GM08714 (cell line): ENCODE measurements at regions not wholly inside any gene's neighbourhood (a gene's known extent, or its start where the extent isn't known, plus 50 kb on each side); places are given as distances from the start of the nearest gene placed in this dataset.
"Not testable (repeated sequence)": the region's sequence is repeated elsewhere in the genome, so short reads cannot be mapped to it uniquely, and the experiment has no call there.

Source experiments
- H3K4me3 ChIP-seq: fragments of 200-500 bp; sonication (Bioruptor generic); 2 replicates; pipeline ENCODE4 v1.5.1; 2014; ENCODE audit warnings: mild to moderate bottlenecking, low read length, inconsistent platforms
- ZNF274 ChIP-seq: IDR thresholded peaks from 2 replicates; pipeline ENCODE4 v1.6.1; 2012; ENCODE audit warnings: mild to moderate bottlenecking, low read depth, low read length

DNA sequence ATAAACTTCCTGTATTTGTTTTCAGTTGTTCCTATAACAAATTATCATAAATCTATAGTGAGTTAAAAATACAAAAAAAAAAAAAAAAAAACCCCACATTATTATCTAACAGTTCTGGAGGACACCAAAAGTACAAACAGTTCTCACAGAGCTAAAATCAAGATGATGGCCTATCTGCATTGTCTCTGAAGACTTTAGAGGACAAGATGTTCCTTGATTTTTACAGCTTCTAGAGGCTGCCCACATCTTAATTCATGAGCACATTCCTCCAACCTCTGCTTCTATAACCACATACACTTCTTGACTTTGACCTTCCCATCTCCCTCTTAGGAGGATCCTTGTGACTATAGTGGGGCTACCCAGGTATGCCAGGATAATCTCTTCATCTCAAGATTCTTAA lies 806.1 kb downstream of the LTN1 start:
- TF ChIP-seq ZNF274 = no peak

DNA sequence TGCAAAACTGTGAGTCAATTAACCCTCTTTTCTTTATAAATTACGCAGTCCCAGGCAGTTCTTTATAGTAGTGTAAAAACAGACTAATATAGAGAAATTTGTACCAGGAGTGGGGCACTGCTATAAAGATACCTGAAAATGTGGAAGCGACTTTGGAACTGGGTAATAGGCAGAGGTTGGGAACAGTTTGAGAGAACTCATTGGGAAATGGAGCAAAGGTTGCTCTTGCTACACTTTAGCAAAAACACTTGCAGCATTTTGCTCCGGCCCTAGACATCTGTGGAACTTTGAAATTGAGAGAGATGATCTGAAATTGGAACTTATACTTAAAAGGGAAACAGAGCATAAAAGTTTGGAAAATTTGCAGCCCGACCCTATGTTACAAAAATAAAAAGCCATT lies 810.9 kb downstream of the LTN1 start:
- TF ChIP-seq ZNF274 = no peak
- H3K4me3 ChIP-seq = no peak overlapping the region

More for the DNA sequence above, 806.1 kb downstream of the LTN1 start:
- H3K4me3 ChIP-seq = no peak overlapping the region

DNA sequence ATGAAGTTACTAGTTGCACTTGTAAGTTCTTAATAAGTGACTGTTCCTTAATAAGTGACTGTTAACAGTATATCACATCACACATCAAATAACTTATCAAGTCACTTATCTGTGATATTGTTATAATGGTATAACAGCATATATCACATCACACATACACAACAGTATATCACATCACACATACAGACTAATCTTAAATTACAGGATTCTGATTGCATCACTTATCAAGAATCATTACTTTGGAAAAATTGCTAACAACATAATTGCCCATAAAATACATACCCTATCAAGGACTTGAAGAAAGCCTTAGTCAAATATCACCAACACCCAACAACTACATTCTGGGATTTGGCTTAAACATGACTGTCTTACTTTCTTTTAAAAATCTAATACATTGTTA lies 813.5 kb downstream of the LTN1 start:
- H3K4me3 ChIP-seq = no peak overlapping the region
- no peak for TF ChIP-seq ZNF274

DNA sequence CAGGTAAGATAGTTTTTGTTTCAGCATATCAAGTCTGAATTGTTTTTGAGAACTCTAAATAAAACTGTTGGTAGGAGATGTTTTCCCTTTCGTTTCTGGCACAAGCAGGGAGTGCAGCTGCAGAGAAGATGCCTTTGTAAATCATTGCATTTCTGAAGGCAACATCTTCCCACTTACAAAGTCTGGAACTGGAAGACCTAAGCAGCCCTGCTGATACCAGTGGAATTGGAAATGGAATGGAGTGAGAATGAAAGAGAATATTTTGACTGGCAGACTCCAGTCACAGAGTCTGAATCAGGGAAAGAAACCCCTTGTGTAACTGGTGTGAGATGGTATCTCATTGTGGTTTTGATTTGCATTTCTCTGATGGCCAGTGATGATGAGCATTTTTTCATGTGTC lies 815.6 kb downstream of the LTN1 start:
- no peak overlapping the region for H3K4me3 ChIP-seq
- no peak for TF ChIP-seq ZNF274

DNA sequence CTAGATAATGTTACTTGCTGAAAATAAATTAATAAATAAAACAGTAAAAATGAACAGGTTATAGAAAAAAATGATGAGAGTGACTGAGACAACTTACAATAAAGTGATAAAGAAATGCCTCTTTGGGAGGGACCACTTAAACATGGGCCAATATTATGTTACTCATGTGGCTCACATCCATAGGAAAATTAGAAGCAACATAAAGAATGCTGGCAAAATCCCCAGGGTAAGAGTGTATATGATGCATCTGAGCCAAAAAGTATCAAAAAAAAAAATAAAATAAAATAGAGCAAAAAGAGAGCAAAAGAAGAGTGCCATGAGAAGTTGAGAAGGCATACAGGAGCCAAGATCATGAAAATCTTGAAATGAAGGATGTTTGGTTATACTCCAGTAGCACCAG lies 818.0 kb downstream of the LTN1 start:
- TF ChIP-seq ZNF274 = no peak
- H3K4me3 ChIP-seq = no peak overlapping the region

DNA sequence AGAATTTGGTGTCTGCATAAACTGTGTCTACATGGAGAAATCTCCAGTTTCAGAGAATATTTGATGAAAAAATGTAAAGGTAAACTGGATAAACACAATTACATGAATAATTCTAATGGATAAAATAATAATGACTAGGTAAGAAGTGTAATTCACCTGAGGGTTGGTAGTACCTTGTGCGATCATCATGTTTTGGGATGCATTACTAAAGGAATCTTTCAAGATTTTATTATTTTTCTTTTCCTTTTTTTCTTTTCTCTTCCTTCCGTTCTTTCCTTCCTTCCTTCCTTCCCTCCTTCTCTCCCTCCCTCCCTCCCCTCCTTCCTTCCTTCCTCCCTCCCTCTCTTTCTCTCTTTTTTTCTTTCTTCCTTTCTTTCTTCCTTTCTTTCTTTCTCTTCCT lies 818.7 kb downstream of the LTN1 start:
- H3K4me3 ChIP-seq = no peak overlapping the region
- TF ChIP-seq ZNF274 = no peak

DNA sequence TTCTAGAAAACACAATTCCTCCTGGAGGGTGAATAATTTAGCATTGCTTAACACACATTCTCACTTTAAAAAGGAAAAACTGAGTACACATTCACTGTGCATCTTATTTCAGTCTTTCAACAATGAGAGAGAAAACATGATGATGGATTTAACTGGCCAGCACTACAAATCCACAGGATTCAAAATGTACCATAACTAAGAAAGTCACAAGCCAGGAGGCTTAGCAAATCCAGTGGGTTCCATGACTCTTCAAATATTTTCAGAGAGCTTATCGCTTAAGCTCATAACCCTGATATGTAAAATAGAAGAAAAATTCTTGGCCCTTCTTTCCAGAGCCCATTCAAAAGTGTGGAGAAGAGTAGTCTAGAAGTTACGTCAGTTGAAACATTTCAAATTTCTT lies 820.3 kb downstream of the LTN1 start:
- no peak overlapping the region for H3K4me3 ChIP-seq
- TF ChIP-seq ZNF274 = no peak

DNA sequence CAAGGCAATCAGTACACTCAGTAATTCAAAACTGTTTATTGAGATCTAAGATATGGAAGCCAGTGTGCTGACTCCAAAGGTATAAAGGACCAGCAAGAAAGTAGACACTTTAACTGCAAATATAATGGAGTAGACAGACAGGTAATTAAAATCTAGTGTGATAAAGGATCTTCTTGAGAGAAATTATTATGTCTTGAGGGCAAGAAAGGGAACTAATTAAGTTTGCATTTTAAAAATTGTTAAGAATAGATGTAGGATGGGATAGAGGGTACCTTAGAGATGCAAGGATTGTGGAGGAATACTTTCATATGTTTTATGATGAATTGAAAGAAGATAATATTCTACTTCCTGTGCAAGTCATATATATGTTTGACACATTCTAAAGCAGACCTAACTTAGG lies 825.3 kb downstream of the LTN1 start:
- TF ChIP-seq ZNF274 = no peak
- H3K4me3 ChIP-seq = no peak overlapping the region

DNA sequence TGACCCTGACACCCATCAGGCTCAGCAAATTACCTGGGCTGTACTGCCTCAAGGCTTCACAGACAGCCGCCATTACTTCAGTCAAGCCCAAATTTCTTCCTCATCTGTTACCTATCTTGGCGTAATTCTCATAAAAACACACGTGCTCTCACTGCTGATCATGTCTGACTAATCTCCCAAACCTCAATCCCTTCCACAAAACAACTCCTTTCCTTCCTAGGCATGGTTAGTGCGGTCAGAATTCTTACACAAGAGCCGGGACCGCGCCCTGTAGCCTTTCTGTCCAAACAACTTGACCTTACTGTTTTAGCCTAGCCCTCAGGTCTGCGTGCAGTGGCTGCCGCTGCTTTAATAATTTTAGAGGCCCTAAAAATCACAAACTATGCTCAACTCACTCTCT lies 828.2 kb downstream of the LTN1 start:
- H3K4me3 ChIP-seq = not testable (repeated sequence)

DNA sequence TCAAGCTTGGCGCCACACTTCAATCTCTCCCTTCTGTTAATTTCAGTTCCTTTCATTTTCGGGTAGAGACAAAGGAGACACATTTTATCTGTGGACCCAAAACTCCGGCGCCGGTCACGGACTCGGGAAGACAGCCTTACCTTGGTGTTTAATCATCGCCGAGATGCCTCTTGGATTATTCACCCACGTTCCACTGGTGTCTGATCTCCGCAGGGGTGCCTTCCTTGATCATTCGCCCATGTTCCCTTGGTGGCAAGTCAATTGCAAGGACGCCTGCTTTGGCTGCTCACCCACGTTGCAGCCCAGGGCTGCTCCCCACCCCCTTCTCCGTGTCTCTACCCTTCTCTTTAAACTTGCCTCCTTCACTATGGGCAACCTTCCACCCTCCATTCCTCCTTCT lies 830.6 kb downstream of the LTN1 start:
- not testable (repeated sequence) for H3K4me3 ChIP-seq

DNA sequence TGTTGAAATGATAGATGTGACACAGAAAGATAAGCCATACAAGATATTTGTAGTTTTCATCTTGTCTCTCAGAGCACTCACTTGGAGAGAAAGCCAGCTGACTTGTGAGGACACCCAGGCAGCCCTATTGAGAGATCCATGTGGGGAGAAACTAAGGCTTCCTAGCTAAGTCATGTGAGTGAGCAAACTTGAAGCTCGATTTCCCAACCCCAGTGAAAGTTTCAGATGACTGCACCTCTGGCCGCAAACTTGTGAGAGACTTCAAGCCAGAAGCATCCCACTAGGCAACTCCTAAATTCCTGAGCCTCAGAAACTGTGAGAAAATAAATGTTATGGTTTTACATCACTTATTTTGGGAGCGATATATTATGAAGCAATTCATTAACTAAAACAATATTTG lies 832.3 kb downstream of the LTN1 start:
- no peak for TF ChIP-seq ZNF274
- H3K4me3 ChIP-seq = no peak overlapping the region

DNA sequence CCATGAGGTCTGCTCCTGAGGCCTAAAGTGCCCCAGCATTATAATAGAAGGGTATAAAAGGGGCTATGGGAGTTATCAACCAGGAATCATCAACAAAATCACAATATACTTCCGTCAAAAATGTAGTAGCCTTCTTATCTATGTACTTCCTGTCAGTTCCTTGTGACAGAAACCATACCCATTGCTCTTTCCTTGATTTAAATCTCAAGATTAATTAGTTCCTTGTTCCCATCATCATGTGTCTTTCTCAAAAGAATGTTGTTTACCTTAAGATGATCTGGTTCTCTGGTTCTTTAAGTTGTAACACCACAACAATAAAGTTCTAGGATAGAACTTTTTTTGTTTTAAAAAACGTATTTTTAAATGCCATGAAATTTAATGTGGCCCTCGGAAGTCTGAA lies 833.3 kb downstream of the LTN1 start:
- H3K4me3 ChIP-seq = no peak overlapping the region
- TF ChIP-seq ZNF274 = no peak

DNA sequence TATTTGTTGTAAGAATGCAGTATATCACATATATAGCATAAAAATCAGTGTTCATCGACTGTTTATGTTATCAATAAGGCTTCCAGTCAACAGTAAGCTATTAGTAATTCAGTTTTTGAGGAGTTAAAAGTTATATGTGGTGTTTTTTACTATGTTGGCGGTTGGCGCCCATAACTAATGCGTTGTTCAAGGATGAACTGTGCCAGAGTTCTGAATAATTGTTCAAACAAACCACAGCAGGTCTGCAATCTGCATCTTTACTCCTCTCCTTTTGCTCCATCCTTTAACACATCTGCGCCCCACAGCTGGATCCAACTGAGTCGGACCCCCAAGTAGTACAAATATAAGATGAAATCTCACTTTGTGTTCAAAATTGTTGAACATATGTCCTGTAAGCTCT lies 836.1 kb downstream of the LTN1 start:
- no peak for TF ChIP-seq ZNF274

DNA sequence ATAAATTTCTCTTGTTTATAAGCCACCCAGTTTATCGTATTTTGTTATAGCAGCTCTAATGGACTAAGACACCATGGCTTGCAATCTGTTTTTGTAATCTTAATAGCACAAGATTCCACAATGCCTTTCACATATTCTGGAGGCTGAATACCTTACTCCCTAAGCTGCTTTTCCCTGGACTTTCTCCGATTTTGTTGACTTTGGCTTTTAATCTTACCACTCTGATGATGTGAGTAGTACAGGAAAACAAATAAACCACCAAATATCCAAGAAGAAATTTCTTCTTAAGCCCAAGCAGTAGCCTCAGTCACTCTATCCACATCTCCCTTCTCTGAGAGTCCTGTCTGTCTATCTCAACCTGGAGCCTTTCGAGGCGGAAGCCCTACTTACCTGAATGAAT lies 838.6 kb downstream of the LTN1 start:
- TF ChIP-seq ZNF274 = no peak
- H3K4me3 ChIP-seq = no peak overlapping the region

More for the DNA sequence above, 836.1 kb downstream of the LTN1 start:
- no peak overlapping the region for H3K4me3 ChIP-seq

DNA sequence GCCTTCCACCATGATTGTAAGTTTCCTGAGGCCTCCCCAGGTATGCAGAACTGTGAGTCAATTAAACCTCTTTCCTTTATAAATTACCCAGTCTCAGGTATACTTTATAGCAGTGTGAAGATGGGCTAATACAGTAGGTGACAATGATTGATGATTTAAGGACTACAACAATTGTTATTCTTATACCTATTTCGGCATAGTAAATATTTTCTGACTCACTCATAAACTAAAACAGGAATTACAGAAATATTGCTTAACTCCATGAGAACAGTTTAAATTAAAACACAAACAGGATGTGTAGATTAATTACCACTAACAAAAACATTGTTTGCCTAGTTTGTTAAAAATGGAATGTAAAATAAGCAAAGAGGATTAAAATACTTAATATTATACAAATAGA lies 839.9 kb downstream of the LTN1 start:
- no peak overlapping the region for H3K4me3 ChIP-seq
- TF ChIP-seq ZNF274 = no peak

DNA sequence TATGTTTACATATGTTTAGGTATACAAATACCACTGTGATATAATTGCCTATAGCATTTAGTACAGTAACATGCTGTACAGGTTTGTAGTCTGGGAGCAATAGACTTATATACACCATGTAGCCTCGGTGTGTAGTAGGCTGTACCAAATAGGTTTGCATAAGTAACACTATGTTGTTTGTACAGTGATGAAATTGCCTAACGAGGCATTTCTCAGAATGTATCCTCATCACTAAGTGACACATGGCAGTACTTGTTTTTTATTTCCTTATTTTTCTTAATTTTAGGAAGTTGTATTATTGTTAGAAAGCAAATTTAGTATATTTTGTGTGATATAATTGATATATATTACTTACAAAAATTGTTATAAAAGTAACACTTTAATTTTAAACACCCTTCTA lies 840.9 kb downstream of the LTN1 start:
- no peak for TF ChIP-seq ZNF274
- no peak overlapping the region for H3K4me3 ChIP-seq

DNA sequence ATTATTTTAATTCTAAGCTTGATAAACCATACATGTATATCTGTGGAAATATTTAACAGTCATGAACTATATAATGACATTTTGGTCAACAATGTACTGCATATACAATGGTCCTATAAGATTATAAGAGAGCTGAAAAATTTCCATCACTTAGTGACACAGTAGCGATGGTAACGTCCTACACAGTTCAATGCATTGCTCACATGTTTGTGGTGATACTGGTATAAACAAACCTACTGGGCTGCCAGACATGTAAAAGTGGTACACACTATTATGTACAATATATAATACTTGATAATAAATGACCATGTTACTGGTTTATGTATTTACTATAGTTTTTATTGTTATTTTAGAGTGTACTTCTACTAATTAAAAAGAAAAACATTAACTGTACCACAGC lies 841.9 kb downstream of the LTN1 start:
- no peak for TF ChIP-seq ZNF274
- no peak overlapping the region for H3K4me3 ChIP-seq
